Hepatocyte (in vitro differentiated cells): ENCODE measurements at regions not wholly inside any gene's neighbourhood (a gene's known extent, or its start where the extent isn't known, plus 50 kb on each side); places are given as distances from the start of the nearest gene placed in this dataset.

Experiments used
- EZH2 ChIP-seq: fragments of 200-600 bp; sonication (generic); IDR thresholded peaks from 2 replicates; pipeline ENCODE4 v1.6.1; 2016; ENCODE audit warnings: antibody characterized with exemption, mild to moderate bottlenecking, borderline replicate concordance
- EZH2phosphoT487 ChIP-seq: fragments of 200-600 bp; sonication (generic); IDR thresholded peaks from one replicate; pipeline ENCODE4 v1.6.1; 2018; ENCODE audit warnings: antibody characterized with exemption, mild to moderate bottlenecking, low read depth, moderate library complexity; ENCODE audit not compliant: unreplicated experiment, severe bottlenecking
- TF ChIP-seq, protein P1 (sequence below): fragments of 200-600 bp; sonication (generic); IDR thresholded peaks from 2 replicates; pipeline ENCODE4 v1.5.1; 2016; ENCODE audit warnings: antibody characterized with exemption, mild to moderate bottlenecking; ENCODE audit not compliant: poor library complexity

DNA sequence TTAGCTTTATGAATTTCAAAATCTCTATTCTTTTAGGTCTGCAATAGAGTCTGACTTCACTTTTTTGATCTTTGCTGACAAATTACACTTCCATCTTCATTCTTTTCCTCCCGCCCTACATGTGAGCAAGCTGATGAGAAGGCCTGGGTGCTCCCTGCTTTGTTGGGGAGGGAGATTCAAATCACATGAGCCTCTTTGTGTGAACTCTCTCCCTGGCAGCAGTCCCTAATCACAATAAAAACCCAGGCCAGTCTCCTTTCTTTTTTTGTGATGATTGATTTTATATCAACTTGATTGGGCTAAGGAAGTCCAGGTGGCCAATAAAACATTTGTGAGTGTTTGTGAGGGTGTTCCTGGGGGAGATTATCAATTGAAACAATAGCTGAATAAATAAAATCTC is 89.4 kb downstream of the PSAT1 start:
- TF ChIP-seq, protein P1, sequence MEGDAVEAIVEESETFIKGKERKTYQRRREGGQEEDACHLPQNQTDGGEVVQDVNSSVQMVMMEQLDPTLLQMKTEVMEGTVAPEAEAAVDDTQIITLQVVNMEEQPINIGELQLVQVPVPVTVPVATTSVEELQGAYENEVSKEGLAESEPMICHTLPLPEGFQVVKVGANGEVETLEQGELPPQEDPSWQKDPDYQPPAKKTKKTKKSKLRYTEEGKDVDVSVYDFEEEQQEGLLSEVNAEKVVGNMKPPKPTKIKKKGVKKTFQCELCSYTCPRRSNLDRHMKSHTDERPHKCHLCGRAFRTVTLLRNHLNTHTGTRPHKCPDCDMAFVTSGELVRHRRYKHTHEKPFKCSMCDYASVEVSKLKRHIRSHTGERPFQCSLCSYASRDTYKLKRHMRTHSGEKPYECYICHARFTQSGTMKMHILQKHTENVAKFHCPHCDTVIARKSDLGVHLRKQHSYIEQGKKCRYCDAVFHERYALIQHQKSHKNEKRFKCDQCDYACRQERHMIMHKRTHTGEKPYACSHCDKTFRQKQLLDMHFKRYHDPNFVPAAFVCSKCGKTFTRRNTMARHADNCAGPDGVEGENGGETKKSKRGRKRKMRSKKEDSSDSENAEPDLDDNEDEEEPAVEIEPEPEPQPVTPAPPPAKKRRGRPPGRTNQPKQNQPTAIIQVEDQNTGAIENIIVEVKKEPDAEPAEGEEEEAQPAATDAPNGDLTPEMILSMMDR, result no peak
- TF ChIP-seq EZH2 (no peak), EZH2phosphoT487 (no peak)
